ENCODE measurements at regions not wholly inside any gene's neighbourhood (a gene's known extent, or its start where the extent isn't known, plus 50 kb on each side); places are given as distances from the start of the nearest gene placed in this dataset.

DNA sequence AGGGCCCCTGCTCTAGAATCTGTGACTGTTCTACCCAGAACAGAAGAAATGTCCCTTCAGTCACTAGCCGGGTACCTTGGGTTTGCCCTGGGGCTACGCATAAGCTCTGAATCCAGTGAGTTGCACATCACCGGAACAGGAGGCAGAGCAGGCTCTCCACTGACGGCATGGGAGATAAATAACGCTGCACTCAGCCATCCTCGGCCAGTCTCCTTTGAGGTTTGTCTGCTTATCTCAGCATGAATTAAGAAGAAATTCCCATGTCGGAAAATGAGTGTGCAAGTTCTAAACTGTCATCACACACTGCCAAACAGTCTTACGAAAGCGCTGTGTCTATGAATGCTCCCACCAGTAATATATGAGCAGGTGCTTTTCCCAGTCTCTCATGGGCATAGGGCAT is 90.8 kb downstream of the FAM50B start:
- TF ChIP-seq ZNF274 (IDR thresholded peaks at IDR 0.05; ENCODE audit: low read depth, low read length): no peak
- TF ChIP-seq YY1 (IDR thresholded peaks at IDR 0.05; ENCODE audit: insufficient read depth, insufficient read length): no peak
- no peak for TF ChIP-seq SUZ12 (IDR thresholded peaks at IDR 0.05; ENCODE audit: extremely low read depth, insufficient read depth, insufficient read length)

All from NT2/D1 (cell line).